Right kidney (tissue), 1 donor: ENCODE measurements at regions not wholly inside any gene's neighbourhood (a gene's known extent, or its start where the extent isn't known, plus 50 kb on each side); places are given as distances from the start of the nearest gene placed in this dataset.
A peak's percentile ranks its signal among the peaks of the same experiment; 100 is the strongest.

Experiments
- DNase-seq: peaks from one replicate; pipeline ENCODE4 v3.0.0-alpha.2; 2016

GRCh38 chr2:153195342-153195741 is 283.2 kb downstream of the RPRM start:
- DNase-seq: no peak

DNA sequence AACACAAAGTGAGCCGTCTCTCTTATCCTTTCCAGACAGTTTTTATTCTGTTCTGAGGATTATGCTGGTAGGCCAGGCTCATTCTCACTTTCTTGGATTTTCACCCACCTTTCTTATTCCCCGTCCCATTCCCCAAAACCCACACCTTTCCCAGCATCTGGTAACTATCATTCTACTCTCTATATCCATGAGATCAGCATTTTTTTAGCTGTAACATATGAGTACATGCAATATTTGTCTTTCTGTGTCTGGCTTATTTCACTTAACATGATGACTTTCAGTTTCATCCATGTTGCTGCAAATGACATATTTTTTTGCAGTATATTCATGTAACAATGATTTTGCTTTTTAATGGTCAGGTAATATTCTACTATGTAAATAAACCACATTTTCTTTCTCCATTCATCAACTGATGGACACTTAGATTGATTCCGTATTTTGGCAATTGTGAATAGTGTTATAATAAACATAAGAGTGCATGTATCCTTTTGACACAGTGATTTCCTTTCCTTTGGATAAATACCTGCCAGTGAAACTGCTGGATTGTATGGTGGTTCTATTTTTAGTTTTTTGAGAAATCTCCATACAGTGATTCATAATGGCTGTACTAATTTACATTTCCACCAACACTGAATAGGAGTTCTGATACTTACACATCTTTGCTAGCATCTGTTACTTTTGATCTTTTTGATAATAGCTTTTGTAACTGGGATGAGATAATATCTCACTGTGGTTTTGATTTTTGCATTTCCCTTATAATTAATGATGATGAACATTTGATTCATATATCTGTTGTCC is 289.3 kb downstream of the RPRM start:
- DNase-seq: no peak

DNA sequence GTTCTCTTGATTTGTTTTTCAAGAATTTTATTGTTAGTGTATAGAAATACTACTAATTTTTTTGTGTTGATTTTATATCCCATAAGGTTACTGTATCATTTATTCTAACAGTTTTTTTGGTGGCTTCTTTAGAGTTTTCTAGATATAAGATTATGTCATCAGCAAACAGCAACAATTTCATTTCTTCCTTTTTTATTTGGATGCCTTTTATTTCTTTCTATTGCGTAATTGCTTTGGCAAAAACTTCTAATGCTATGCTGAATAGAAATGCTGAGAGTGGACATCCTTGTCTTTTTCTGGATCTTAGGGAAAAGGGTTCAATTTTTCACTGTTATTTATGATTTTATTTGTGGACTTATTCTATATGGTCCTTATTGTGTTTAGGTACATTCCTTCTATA is 298.8 kb downstream of the RPRM start:
- no peak for DNase-seq

GRCh38 chr2:153169609-153170008 is 309.0 kb downstream of the RPRM start:
- DNase-seq: no peak

- no peak for DNase-seq
These were observed 313.5 kb downstream of the RPRM start for GRCh38 chr2:153165021-153165420.

DNA sequence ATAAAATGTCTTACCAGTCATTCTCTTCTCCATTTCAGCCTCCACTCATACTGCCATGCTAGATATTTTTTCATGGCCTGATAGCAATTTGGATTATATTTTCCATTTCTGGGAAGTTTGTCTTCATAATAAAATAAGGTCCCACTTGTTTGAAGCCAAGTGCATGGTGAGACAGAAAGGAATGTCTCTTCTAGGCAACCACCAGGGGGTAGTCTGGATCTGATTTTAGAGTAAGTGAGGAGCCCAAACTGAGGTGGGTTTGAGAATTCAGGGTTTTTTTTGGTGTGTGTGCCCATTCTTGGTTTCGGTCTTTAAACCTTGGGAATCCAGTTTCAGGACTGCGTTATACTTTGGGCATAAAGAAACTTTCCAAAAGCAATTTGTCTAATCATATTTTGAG is 315.5 kb downstream of the RPRM start:
- peak; percentile 11 for DNase-seq

DNA sequence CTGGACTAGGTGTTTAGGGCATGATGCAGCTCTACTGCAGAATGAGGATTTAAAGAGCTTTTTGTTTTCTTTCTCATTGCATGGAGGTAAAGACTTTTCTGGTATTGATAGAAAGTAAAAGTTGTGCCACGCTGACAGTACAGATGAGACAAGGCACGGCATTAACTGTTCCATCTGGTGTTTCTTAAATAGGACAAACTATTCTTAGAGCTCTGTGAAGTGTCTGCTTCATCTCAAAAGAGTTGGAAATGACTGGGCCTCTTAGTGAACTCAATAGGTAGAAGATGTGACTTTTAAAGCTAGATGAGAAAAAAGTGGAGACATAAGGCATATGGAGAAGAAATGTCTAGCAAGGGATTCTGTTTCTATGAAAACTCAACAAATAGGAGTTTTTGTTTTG is 321.8 kb downstream of the RPRM start:
- DNase-seq: no peak

DNA sequence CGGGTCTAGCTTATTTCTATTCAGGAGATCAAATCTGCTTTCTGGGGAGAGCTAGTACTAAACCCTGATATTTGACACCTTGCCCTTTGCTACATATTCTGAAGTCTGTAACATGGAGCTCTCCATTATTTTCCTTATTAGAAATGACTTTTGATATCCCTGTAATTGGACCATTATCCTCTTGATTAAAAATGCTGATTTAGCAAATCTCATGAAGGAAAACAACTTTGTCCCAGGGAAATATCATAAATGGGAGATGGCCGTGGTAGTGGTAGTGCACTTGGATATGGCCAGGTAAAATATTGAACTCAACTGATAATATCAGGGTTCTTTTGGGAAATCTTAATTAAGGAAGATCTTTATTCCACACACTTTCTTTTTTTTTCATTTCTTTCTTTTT is 326.5 kb downstream of the RPRM start:
- DNase-seq: no peak

GRCh38 chr2:153145470-153145978 is 333.0 kb downstream of the RPRM start:
- DNase-seq: no peak

DNA sequence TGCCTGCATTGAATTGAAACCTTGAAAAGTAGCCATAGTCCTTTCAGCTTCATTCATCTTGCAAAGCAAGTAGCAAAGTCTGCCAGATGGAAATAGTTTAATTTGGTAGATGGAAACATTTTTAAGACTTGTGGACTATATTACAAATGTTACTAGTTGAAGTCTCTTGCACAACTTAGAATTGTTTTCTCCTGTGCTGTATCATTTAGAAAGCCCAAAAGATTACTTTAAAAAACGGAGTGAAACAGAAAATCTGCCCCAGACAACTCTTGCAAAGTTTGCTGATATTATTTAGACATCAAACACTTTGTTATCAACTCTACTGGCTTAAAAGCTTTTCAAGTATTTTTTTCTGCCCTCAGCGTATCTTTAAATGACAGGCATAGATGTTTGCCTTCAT is 335.0 kb downstream of the RPRM start:
- DNase-seq: no peak

DNA sequence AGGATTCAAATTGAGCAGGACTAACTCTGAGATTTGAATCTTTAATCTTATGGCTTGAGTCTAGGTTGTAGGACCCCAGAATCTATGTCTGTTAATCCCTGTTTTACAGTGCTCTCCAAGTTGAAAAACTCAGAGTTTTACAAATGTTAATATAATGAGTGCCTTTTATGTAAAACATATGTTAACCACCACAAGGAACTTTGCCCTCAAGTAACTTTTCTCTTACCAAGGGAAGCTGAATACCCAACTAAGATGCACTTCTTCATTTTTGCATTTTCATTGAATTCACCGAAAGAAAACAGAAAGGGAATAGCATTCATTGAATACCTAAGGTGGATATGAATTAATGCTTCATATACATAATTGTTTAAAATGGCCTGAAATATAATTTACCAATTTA is 338.1 kb downstream of the RPRM start:
- no peak for DNase-seq

GRCh38 chr2:153138651-153139375 is 339.7 kb downstream of the RPRM start:
- no peak for DNase-seq

DNA sequence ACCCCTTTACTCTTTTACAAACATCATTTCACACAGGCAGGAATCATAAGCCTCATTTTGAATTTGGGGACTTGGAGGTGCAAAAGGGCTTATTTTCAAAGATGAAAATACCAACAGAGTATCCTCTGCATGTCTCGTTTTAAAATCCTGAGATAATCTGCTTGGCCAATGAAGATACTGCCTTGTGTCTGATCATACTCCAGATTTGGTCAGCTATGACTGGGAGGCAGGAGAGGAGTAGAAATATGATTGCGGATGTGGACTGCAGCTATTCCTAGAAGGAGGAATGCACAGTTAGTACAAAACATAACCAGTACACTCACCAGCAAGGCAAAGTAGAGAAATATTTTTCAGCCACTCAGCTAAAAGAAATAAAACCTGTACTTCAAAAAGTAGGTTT is 342.3 kb downstream of the RPRM start:
- DNase-seq: no peak

- no peak for DNase-seq
These were observed 343.8 kb downstream of the RPRM start for GRCh38 chr2:153134725-153135124.

- no peak for DNase-seq
These were observed 344.8 kb downstream of the RPRM start for GRCh38 chr2:153133716-153134115.

DNA sequence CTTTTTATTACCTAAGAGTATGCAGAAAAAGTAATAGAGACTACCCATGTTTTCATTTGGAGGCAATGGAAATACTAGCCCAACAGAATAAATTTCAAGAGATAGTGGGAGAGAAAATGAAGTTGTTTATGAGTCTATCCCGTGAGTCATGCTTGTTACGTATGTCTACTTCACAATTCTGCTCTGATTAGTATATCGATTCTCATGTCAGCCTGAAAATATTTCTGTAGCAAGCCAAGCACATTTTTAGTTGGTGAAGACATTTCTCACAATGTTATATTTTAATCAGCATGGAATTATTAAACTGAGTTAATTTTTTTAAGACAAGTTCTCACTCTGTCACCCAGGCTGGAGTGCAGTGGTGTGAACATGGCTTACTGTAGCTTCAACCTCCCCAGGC is 346.1 kb downstream of the RPRM start:
- DNase-seq: no peak

DNA sequence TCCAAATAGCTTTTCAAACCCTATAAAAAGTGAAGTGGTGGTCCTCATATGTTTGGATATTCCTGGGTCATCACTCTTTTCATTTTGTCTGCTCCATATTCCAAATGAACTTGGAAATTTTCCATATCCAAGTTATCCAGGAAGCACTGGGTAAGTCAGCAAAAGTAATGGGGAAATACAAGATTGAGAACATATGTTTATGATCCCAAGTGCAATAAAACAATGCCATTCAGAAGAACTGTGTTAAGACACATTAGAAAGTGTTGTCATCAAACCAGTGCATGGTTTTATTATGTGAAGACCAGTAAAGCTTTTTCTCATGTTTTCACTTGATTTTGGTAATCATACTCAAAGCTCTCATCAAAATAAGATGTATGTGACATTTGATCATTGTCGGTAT is 363.4 kb downstream of the RPRM start:
- DNase-seq: no peak

DNA sequence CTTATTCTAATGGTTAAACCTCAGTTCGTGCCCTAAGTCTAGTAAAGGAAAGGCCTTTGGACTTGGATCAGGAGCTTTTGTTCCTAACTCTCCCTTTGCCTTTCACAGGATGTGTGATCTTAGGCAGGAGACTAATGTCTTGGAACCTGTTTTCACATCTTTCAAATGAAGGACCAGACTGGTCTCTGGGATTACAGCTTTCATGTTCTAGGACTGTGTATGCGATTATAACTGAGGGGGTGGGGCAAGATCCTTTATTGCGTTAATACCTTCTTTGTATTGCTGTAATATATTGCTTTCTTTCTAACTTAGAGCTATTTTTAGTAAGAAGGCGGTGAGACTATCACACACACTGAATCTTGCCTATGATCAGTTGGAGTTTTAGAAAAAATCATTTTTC is 368.1 kb downstream of the RPRM start:
- no peak for DNase-seq

DNA sequence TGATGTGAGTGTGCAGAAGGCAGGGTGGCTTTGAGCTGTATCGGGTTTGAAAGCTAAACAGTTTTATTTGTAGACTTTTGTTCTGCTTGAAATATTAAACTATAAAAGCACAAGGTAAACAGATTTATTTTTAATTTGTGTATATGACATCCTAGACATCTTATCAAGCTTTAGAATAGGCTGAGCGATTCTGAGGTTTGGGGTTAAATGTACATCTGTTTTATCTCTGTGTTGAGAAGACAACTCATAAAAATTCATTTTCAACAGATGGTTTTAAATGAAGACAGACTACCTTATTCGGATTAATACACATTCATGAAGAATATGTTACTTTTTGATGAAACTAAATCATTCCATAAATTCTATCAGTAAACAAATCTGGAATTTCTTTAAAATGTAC is 368.8 kb downstream of the RPRM start:
- no peak for DNase-seq

GRCh38 chr2:153106802-153107477 is 371.6 kb downstream of the RPRM start:
- DNase-seq: no peak

GRCh38 chr2:153105829-153106578 is 372.6 kb downstream of the RPRM start:
- DNase-seq: no peak

- DNase-seq: no peak
These were observed 377.4 kb downstream of the RPRM start for GRCh38 chr2:153101187-153101586.

- no peak for DNase-seq
These were observed 378.4 kb downstream of the RPRM start for GRCh38 chr2:153100151-153100550.
